Lung (tissue), 9 donors: ENCODE measurements at regions not wholly inside any gene's neighbourhood (a gene's known extent, or its start where the extent isn't known, plus 50 kb on each side); places are given as distances from the start of the nearest gene placed in this dataset.
"Not testable (repeated sequence)": the region's sequence is repeated elsewhere in the genome, so short reads cannot be mapped to it uniquely, and the experiment has no call there.

Experiments
- ATAC-seq: fragments of 200-7000 bp; cut with Tn5 transposase; one replicate; pipeline ENCODE4 v1.9.1; 2020; ENCODE audit warnings: moderate number of reproducible peaks; ENCODE audit not compliant: insufficient read depth, low FRiP score
- DNase-seq, 3 donors: peaks; one replicate each; pipeline ENCODE4 v3.0.0-alpha.2; 2013 to 2017
- H3K27ac ChIP-seq, 2 donors: one replicate each; pipeline ENCODE4 v1.5.1; 2013; ENCODE audit warnings: mild to moderate bottlenecking in 2 of 2, moderate library complexity in 2 of 2, control low read depth in 1 of 2, inconsistent platforms in 1 of 2, low read depth in 1 of 2, low read length in 1 of 2
- H3K27me3 ChIP-seq, 3 donors: one replicate each; pipeline ENCODE4 v1.5.1; 2013; ENCODE audit warnings: low read length in 2 of 3; ENCODE audit not compliant: control insufficient read depth in 3 of 3, insufficient read depth in 3 of 3
- H3K36me3 ChIP-seq, 4 donors: one replicate each; pipeline ENCODE4 v1.5.1; 2013; ENCODE audit warnings: low read length in 4 of 4, mild to moderate bottlenecking in 1 of 4, moderate library complexity in 1 of 4; ENCODE audit not compliant: control insufficient read depth in 4 of 4, insufficient read depth in 4 of 4
- H3K4me1 ChIP-seq, 5 donors: one replicate each; pipeline ENCODE4 v1.5.1; 2013; ENCODE audit warnings: low read length in 5 of 5, mild to moderate bottlenecking in 2 of 5, moderate library complexity in 1 of 5; ENCODE audit not compliant: control insufficient read depth in 5 of 5, insufficient read depth in 5 of 5
- H3K4me3 ChIP-seq: one replicate; pipeline ENCODE4 v1.5.1; 2013; ENCODE audit warnings: mild to moderate bottlenecking, control low read depth, moderate library complexity
- H3K9ac ChIP-seq, 2 donors: one replicate each; pipeline ENCODE4 v1.5.1; 2013; ENCODE audit warnings: low read length in 2 of 2, control low read depth in 1 of 2; ENCODE audit not compliant: insufficient read depth in 1 of 2
- H3K9me3 ChIP-seq, 4 donors: one replicate each; pipeline ENCODE4 v1.5.1; 2013; ENCODE audit warnings: low read length in 3 of 4, mild to moderate bottlenecking in 1 of 4, moderate library complexity in 1 of 4; ENCODE audit not compliant: control insufficient read depth in 4 of 4, insufficient read depth in 3 of 4
- WGBS, 2 donors: extraction: QIAGEN DNeasy Blood & Tissue Kit; methylation state at CpG; one replicate each; pipeline ENCODE4 v1.1.7; 2013; 5-methylcytosine and 5-hydroxymethylcytosine counted together
- donor health status: Bipolar disorder and iron deficiency.
- donor health status: healthy.
- donor health status: DM: yes; HTN: yes; CAD: no.

GRCh38 chr7:73147681-73148080, 61.8 kb upstream of the SPDYE9 start:
- H3K9ac ChIP-seq, ATAC-seq, H3K27me3 ChIP-seq, DNase-seq, H3K27ac ChIP-seq, H3K4me1 ChIP-seq, H3K36me3 ChIP-seq, H3K9me3 ChIP-seq, H3K4me3 ChIP-seq: not testable (repeated sequence)
- 98 to 100% methylated on average over 3 to 5 of the region's 6 CpGs for WGBS, 2 donors

- not testable (repeated sequence) for H3K27ac ChIP-seq, DNase-seq, H3K27me3 ChIP-seq, ATAC-seq, H3K9me3 ChIP-seq, H3K9ac ChIP-seq, H3K4me1 ChIP-seq, H3K36me3 ChIP-seq, H3K4me3 ChIP-seq
- 93 to 100% methylated on average over 2 to 4 of the region's 8 CpGs for WGBS, 2 donors
These were observed 58.2 kb upstream of the SPDYE9 start for GRCh38 chr7:73143993-73144392.

DNA sequence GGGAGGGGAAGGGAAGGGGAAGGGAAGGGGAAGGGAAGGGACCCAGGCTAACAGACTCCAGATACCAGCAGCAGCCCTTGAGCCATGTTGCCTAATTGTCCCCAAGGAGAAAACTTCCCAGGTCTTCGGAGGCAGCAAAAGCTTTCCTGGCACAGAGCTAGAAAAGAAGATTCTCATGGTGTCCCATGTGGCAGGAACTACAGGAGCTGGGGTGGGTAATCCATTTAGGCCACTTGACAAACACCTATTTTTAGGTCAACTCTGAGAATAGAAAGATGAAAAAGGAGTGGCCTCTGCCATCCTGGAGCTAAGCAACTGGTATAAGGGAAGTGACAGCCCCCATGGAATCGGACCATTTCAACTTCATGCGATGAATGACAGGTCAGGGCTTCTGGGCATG, 52.1 kb upstream of the SPDYE9 start:
- DNase-seq, H3K4me3 ChIP-seq, H3K4me1 ChIP-seq, H3K36me3 ChIP-seq, H3K27ac ChIP-seq, H3K9me3 ChIP-seq, ATAC-seq, H3K9ac ChIP-seq, H3K27me3 ChIP-seq: not testable (repeated sequence)
- 80% methylated on average over 1 of the region's 3 CpGs; no CpG with 5 or more reads in 1 of the 2 donors for WGBS, 2 donors
